ENCODE measurements at regions not wholly inside any gene's neighbourhood (a gene's known extent, or its start where the extent isn't known, plus 50 kb on each side); places are given as distances from the start of the nearest gene placed in this dataset.

- Mint-ChIP-seq H3K4me3 (no peak overlapping the region), H3K4me1 (ENCODE audit: low read depth) (no peaks in the 10 kb centered on the region), H3K27ac (no peak overlapping the region), H3K36me3 (ENCODE audit: low read depth) (no peaks in the 10 kb centered on the region), H3K27me3 (no peaks in the 10 kb centered on the region), H3K9me3 (peaks cover 3% of the 10 kb centered on the region)
- ChIA-PET CTCF (no interaction called here), POLR2A (no interaction called here)
- no peaks in the 10 kb centered on the region for H3K4me1 ChIP-seq (ENCODE audit: insufficient read depth, low read length)
- H3K4me3 ChIP-seq (ENCODE audit: low read length) = no peak overlapping the region
- intact Hi-C loops (cut with DNase I, micrococcal nuclease) = no loop called here
- TF ChIP-seq, protein P1, sequence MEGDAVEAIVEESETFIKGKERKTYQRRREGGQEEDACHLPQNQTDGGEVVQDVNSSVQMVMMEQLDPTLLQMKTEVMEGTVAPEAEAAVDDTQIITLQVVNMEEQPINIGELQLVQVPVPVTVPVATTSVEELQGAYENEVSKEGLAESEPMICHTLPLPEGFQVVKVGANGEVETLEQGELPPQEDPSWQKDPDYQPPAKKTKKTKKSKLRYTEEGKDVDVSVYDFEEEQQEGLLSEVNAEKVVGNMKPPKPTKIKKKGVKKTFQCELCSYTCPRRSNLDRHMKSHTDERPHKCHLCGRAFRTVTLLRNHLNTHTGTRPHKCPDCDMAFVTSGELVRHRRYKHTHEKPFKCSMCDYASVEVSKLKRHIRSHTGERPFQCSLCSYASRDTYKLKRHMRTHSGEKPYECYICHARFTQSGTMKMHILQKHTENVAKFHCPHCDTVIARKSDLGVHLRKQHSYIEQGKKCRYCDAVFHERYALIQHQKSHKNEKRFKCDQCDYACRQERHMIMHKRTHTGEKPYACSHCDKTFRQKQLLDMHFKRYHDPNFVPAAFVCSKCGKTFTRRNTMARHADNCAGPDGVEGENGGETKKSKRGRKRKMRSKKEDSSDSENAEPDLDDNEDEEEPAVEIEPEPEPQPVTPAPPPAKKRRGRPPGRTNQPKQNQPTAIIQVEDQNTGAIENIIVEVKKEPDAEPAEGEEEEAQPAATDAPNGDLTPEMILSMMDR (IDR thresholded peaks at IDR 0.05) = no peak
- no peaks in the 10 kb centered on the region for H3K36me3 ChIP-seq (ENCODE audit: insufficient read depth, low read length)
- H3K9me3 ChIP-seq (ENCODE audit: control insufficient read depth in 1 of 2, insufficient read depth in 1 of 2, low read length in 2 of 2) = no peaks in the 10 kb centered on the region
- ATAC-seq (ENCODE audit: poor library complexity) (no peak), DNase-seq (no peak)
- no peak overlapping the region for H3K27ac ChIP-seq (ENCODE audit: low read depth in 1 of 2, low read length in 2 of 2)
- peaks cover 0 to 4% of the 10 kb centered on the region in 2 experiments for H3K27me3 ChIP-seq (ENCODE audit: control insufficient read depth in 1 of 2, insufficient read depth in 2 of 2, low read length in 2 of 2)
These were observed 126.4 kb upstream of the PLEKHA5 start for GRCh38 chr12:19003141-19003540.

DNA sequence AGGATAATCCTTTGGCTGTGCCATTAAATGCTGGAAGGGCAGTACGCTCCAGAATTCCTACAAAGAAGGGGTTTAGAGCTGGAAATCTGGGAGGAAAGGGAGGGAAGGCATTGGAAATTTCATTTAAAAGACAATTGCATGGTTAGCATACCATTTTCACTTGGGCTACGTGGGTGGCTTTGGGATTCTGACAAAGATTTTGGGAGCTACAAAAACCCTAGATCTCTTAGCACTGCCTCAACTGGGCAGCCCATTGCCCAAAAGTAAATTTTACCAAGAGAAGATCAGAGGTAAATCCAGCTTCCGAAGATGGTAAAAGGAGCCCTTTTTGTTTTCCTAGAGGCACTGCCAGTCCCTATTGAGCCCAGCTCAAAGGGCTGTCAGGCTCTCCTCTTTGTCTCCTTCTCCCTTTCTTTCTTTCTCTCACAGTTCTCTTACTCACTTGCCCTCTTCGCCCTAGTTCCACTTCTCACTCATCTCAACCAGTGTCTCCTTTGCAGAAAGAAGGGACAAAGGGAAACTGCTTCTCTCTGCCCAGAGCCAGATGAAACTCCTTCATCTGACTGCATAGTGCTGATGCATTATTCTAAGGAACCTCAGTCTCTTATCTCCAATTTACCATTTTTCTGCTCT lies 125.4 kb upstream of the PLEKHA5 start:
- TF ChIP-seq, protein P1 (IDR thresholded peaks at IDR 0.05) = no peak
- DNase-seq = no peak
- ChIA-PET POLR2A (no interaction called here), CTCF (no interaction called here)
- H3K36me3 ChIP-seq (ENCODE audit: insufficient read depth, low read length) = no peaks in the 10 kb centered on the region
- H3K27me3 Mint-ChIP-seq = no peaks in the 10 kb centered on the region
- H3K4me1 ChIP-seq (ENCODE audit: insufficient read depth, low read length) = no peaks in the 10 kb centered on the region
- H3K36me3 Mint-ChIP-seq (ENCODE audit: low read depth) = no peaks in the 10 kb centered on the region
- intact Hi-C loops (cut with DNase I, micrococcal nuclease) = no loop called here
- no peak overlapping the region for H3K4me3 ChIP-seq (ENCODE audit: low read length)
- no peaks in the 10 kb centered on the region for H3K9me3 ChIP-seq (ENCODE audit: control insufficient read depth in 1 of 2, insufficient read depth in 1 of 2, low read length in 2 of 2)
- H3K4me1 Mint-ChIP-seq (ENCODE audit: low read depth) = no peaks in the 10 kb centered on the region
- no peak overlapping the region for H3K4me3 Mint-ChIP-seq
- peaks cover 2% of the 10 kb centered on the region for H3K9me3 Mint-ChIP-seq
- no peak overlapping the region for H3K27ac ChIP-seq (ENCODE audit: low read depth in 1 of 2, low read length in 2 of 2)
- peaks cover 0 to 4% of the 10 kb centered on the region in 2 experiments for H3K27me3 ChIP-seq (ENCODE audit: control insufficient read depth in 1 of 2, insufficient read depth in 2 of 2, low read length in 2 of 2)
- no peak overlapping the region for H3K27ac Mint-ChIP-seq
- no peak for ATAC-seq (ENCODE audit: poor library complexity)

DNA sequence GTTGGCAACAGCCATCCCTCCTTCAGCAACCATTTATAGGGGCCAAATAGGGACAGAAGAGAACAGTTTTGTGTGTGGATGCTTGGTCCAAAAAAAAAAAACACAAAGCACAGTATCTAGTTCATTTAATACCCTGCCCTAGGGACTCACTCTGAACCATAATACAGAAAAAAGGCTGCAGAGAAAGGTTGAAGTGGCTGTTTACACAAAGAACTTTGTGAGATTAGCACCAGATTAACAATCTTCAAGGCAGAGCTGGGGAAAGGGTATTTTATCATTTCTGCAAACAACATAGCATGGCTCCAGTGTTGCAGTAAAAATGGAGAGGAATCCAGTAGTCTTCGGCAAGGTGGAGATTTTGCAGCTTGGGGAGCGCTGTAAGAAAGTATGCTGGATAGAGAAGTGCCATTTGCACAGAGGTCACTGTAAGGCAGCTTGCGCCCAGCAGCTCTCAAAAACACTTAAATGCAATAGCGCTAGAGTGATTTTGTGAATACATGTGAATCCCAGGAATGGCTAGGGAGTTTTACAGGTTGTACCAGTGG lies 124.2 kb upstream of the PLEKHA5 start:
- Histone ChIP-seq H3K4me3 (ENCODE audit: low read length) (no peak overlapping the region), H3K9me3 (ENCODE audit: control insufficient read depth in 1 of 2, insufficient read depth in 1 of 2, low read length in 2 of 2) (peaks cover 0 to 2% of the 10 kb centered on the region in 2 experiments), H3K4me1 (ENCODE audit: insufficient read depth, low read length) (no peaks in the 10 kb centered on the region), H3K27ac (ENCODE audit: low read depth in 1 of 2, low read length in 2 of 2) (no peak overlapping the region), H3K36me3 (ENCODE audit: insufficient read depth, low read length) (no peaks in the 10 kb centered on the region), H3K27me3 (ENCODE audit: control insufficient read depth in 1 of 2, insufficient read depth in 2 of 2, low read length in 2 of 2) (peaks cover 0 to 4% of the 10 kb centered on the region in 2 experiments)
- no peak for ATAC-seq (ENCODE audit: poor library complexity)
- Mint-ChIP-seq H3K27me3 (no peaks in the 10 kb centered on the region), H3K27ac (no peak overlapping the region), H3K9me3 (no peaks in the 10 kb centered on the region), H3K4me3 (no peak overlapping the region), H3K4me1 (ENCODE audit: low read depth) (no peaks in the 10 kb centered on the region), H3K36me3 (ENCODE audit: low read depth) (no peaks in the 10 kb centered on the region)
- ChIA-PET POLR2A (no interaction called here), CTCF (no interaction called here)
- TF ChIP-seq, protein P1 (IDR thresholded peaks at IDR 0.05) = no peak
- DNase-seq = no peak
- intact Hi-C loops (cut with DNase I, micrococcal nuclease) = no loop called here
